SK-N-SH (cell line): ENCODE measurements at regions not wholly inside any gene's neighbourhood (a gene's known extent, or its start where the extent isn't known, plus 50 kb on each side); places are given as distances from the start of the nearest gene placed in this dataset.

Experiments used
- CHD2 ChIP-seq: fragments of 150-350 bp; IDR thresholded peaks from 2 replicates; pipeline ENCODE4 v1.6.1; 2018; ENCODE audit warnings: low read length; ENCODE audit not compliant: partially characterized antibody
- CTCF ChIP-seq: fragments of 200-600 bp; sonication (generic); IDR thresholded peaks from 2 replicates; pipeline ENCODE4 v1.6.1; 2017; ENCODE audit warnings: antibody characterized with exemption, mild to moderate bottlenecking, moderate library complexity
- EP300 ChIP-seq, 2 experiments: IDR thresholded peaks; 2 replicates each; pipeline versions ENCODE4 v1.4.0 to v1.6.1; 2012; ENCODE audit warnings: borderline replicate concordance in 1 of 2, low read depth in 1 of 2, low read length in 1 of 2
- EZH2phosphoT487 ChIP-seq: fragments of 200-600 bp; sonication (generic); IDR thresholded peaks from 2 replicates; pipeline ENCODE4 v1.6.1; 2017; ENCODE audit warnings: low read depth, mixed run types, mild to moderate bottlenecking, antibody characterized with exemption, moderate library complexity, borderline replicate concordance
- IRF3 ChIP-seq: fragments of 150-350 bp; IDR thresholded peaks from 2 replicates; pipeline ENCODE4 v1.6.1; 2016; ENCODE audit warnings: mild to moderate bottlenecking, low read depth, low read length
- MAX ChIP-seq: IDR thresholded peaks from 2 replicates; pipeline ENCODE4 v1.4.0; 2012; ENCODE audit warnings: low read depth
- MXI1 ChIP-seq: IDR thresholded peaks from 2 replicates; pipeline ENCODE4 v1.6.1; 2012; ENCODE audit warnings: mild to moderate bottlenecking, low read depth, low read length, improper control_type of control experiment
- POLR2AphosphoS5 ChIP-seq: IDR thresholded peaks from 2 replicates; pipeline ENCODE4 v1.6.1; 2012; ENCODE audit warnings: low read depth, low read length
- TCF12 ChIP-seq: IDR thresholded peaks from 2 replicates; pipeline ENCODE4 v1.4.0; 2012
- ZBTB33 ChIP-seq: IDR thresholded peaks from 2 replicates; pipeline ENCODE4 v1.4.0; 2012; ENCODE audit warnings: low read depth, borderline replicate concordance

- no peak for TF ChIP-seq CTCF
- TF ChIP-seq MXI1 = no peak
- no peak for TF ChIP-seq POLR2AphosphoS5
- TF ChIP-seq IRF3 = no peak
- no peak for TF ChIP-seq EP300 (IDR thresholded peaks at IDR 0.05; ENCODE audit: borderline replicate concordance in 1 of 2, low read depth in 1 of 2, low read length in 1 of 2)
- no peak for TF ChIP-seq ZBTB33
- TF ChIP-seq MAX = no peak
- TF ChIP-seq CHD2 = no peak
- TF ChIP-seq EZH2phosphoT487 = no peak
- no peak for TF ChIP-seq TCF12
Measured at GRCh38 chr7:68420342-68421192, 1177.7 kb upstream of the AUTS2 start.
